KMS-11 (cell line): ENCODE measurements at regions not wholly inside any gene's neighbourhood (a gene's known extent, or its start where the extent isn't known, plus 50 kb on each side); places are given as distances from the start of the nearest gene placed in this dataset.

Experiments used
- H2AFZ ChIP-seq: fragments of 200-600 bp; sonication (generic); 2 replicates; pipeline ENCODE4 v1.6.1; 2016; ENCODE audit warnings: antibody characterized with exemption, mixed run types, low read depth
- H3K27ac ChIP-seq: fragments of 200-600 bp; sonication (generic); 2 replicates; pipeline ENCODE4 v1.6.1; 2016; ENCODE audit warnings: mild to moderate bottlenecking, mixed run types
- H3K27me3 ChIP-seq: fragments of 200-600 bp; sonication (generic); 2 replicates; pipeline ENCODE4 v1.6.1; 2017; ENCODE audit warnings: mild to moderate bottlenecking, low read depth, mixed run types, moderate library complexity; ENCODE audit not compliant: insufficient read depth
- H3K36me3 ChIP-seq: fragments of 200-600 bp; sonication (generic); 2 replicates; pipeline ENCODE4 v1.6.1; 2017; ENCODE audit warnings: mild to moderate bottlenecking, mixed run types; ENCODE audit not compliant: insufficient read depth
- H3K4me1 ChIP-seq: fragments of 200-600 bp; sonication (generic); 2 replicates; pipeline ENCODE4 v1.6.1; 2016; ENCODE audit warnings: mild to moderate bottlenecking, low read depth, mixed run types; ENCODE audit not compliant: poor library complexity, severe bottlenecking
- H3K4me2 ChIP-seq: fragments of 200-600 bp; sonication (generic); 2 replicates; pipeline ENCODE4 v1.7.0; 2016; ENCODE audit warnings: mild to moderate bottlenecking, mixed run types
- H3K4me3 ChIP-seq: fragments of 200-600 bp; sonication (generic); IDR thresholded peaks from 2 replicates; pipeline ENCODE4 v1.6.1; 2017; ENCODE audit warnings: low read depth, low read length, mixed read lengths; ENCODE audit not compliant: insufficient read depth
- H3K79me2 ChIP-seq: fragments of 200-600 bp; sonication (generic); 2 replicates; pipeline ENCODE4 v1.6.1; 2016; ENCODE audit warnings: low read depth, mixed run types; ENCODE audit not compliant: insufficient read depth
- H3K9ac ChIP-seq: fragments of 200-600 bp; sonication (generic); 2 replicates; pipeline ENCODE4 v1.6.1; 2016; ENCODE audit warnings: mild to moderate bottlenecking, mixed run types
- H4K20me1 ChIP-seq: fragments of 200-600 bp; sonication (generic); 2 replicates; pipeline ENCODE4 v1.6.1; 2016; ENCODE audit warnings: mild to moderate bottlenecking, mixed run types; ENCODE audit not compliant: insufficient read depth
- TF ChIP-seq, protein P1 (sequence below): fragments of 200-600 bp; sonication (generic); conservative IDR thresholded peaks from 2 replicates; pipeline ENCODE4 v1.6.1; 2017; ENCODE audit warnings: low read depth, mild to moderate bottlenecking, antibody characterized with exemption, low read length, moderate library complexity, mixed read lengths

DNA sequence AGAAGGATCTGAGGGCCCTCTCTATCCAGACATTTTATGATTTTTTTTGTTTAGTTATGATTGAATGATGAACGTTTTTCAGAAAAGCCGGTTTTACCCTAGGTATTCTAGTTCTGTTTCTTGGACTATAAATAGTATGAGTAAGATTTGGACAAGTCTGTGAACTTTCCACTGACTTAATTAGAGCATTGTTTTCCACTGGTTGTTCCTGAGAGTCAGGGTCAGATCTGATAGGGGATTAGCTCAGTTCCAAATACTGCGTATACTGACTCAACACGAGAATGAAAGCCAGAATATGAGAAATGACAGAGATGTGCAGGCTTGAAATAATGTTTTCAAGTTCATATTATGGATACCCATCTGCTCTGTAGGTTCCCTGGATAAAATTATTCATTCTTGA is 361.6 kb downstream of the AEBP2 start:
- Histone ChIP-seq H4K20me1 (no peaks in the 10 kb centered on the region), H3K4me2 (no peak overlapping the region), H3K27me3 (no peaks in the 10 kb centered on the region), H3K4me3 (no peak overlapping the region), H3K9ac (no peak overlapping the region), H3K27ac (no peak overlapping the region), H3K4me1 (no peaks in the 10 kb centered on the region), H3K79me2 (no peaks in the 10 kb centered on the region), H3K36me3 (no peaks in the 10 kb centered on the region), H2AFZ (no peak overlapping the region)
- TF ChIP-seq, protein P1, sequence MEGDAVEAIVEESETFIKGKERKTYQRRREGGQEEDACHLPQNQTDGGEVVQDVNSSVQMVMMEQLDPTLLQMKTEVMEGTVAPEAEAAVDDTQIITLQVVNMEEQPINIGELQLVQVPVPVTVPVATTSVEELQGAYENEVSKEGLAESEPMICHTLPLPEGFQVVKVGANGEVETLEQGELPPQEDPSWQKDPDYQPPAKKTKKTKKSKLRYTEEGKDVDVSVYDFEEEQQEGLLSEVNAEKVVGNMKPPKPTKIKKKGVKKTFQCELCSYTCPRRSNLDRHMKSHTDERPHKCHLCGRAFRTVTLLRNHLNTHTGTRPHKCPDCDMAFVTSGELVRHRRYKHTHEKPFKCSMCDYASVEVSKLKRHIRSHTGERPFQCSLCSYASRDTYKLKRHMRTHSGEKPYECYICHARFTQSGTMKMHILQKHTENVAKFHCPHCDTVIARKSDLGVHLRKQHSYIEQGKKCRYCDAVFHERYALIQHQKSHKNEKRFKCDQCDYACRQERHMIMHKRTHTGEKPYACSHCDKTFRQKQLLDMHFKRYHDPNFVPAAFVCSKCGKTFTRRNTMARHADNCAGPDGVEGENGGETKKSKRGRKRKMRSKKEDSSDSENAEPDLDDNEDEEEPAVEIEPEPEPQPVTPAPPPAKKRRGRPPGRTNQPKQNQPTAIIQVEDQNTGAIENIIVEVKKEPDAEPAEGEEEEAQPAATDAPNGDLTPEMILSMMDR: no peak

DNA sequence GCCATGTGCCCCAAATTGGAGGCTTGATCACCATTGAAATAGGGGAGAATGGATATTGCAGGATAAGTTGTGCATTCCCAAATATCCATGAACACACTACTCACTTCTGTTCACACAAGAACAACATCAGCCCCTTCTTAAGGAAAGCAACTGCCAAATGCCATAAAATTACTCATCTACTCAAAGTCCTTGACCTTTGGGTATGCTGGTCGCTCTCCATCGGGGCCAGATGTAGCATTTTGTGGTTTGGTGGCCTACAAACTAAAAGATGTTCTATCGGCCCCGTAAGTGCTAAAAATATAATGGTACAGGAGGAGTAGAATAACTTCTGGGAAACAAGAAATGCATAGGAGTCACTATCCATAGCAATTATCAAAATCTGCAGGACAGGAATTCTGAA is 362.6 kb downstream of the AEBP2 start:
- H3K4me3 ChIP-seq: no peak overlapping the region
- no peak overlapping the region for H3K4me2 ChIP-seq
- H3K79me2 ChIP-seq: no peaks in the 10 kb centered on the region
- H3K36me3 ChIP-seq: no peaks in the 10 kb centered on the region
- no peak overlapping the region for H3K9ac ChIP-seq
- H3K27ac ChIP-seq: no peak overlapping the region
- H3K4me1 ChIP-seq: no peaks in the 10 kb centered on the region
- no peaks in the 10 kb centered on the region for H4K20me1 ChIP-seq
- no peaks in the 10 kb centered on the region for H3K27me3 ChIP-seq
- no peak overlapping the region for H2AFZ ChIP-seq
- TF ChIP-seq, protein P1: no peak

DNA sequence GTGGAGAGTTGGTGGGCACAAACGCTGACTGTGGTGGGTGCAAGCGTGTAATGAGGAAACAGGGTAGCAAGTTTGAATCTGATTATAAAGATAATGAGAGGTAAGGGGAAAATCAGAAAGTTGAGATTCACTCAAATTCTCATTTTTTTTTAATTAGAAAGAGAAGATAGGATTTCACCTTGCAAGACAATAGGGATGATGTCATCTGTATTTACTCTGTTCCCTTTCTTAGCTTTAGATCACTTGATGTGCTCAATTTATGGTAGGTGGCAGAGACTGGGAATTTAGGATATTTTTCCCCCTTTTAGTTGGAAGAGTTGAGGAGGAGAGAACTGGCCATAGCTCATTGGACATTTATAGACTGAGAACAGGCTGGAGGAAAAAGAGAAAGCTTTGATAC is 363.6 kb downstream of the AEBP2 start:
- H3K4me1 ChIP-seq: no peaks in the 10 kb centered on the region
- no peaks in the 10 kb centered on the region for H3K36me3 ChIP-seq
- no peaks in the 10 kb centered on the region for H4K20me1 ChIP-seq
- no peak overlapping the region for H3K27ac ChIP-seq
- no peak overlapping the region for H3K4me3 ChIP-seq
- TF ChIP-seq, protein P1: no peak
- H3K9ac ChIP-seq: no peak overlapping the region
- no peaks in the 10 kb centered on the region for H3K79me2 ChIP-seq
- no peaks in the 10 kb centered on the region for H3K27me3 ChIP-seq
- no peak overlapping the region for H3K4me2 ChIP-seq
- H2AFZ ChIP-seq: no peak overlapping the region

DNA sequence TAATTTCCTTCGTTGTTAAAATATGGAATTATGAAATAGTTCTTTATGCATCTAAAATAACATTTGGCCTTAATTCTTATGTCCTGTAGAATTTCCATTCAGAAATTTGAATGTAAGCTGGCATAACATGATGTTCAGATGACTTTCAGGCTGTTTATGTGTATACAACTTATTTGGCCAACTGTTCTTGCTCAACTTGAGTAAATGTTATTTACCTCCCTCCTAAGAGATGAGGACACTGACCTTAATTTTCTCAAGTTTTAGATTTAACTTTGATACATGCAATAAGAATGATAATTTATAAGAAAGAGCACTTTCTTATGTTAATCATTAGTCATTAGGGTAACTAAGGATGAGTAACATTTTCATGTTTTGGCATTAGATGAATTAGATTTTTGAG is 365.4 kb downstream of the AEBP2 start:
- Histone ChIP-seq H2AFZ (no peak overlapping the region), H3K4me1 (no peaks in the 10 kb centered on the region), H3K27ac (no peak overlapping the region), H3K9ac (no peak overlapping the region), H3K36me3 (no peaks in the 10 kb centered on the region), H3K79me2 (no peaks in the 10 kb centered on the region), H3K27me3 (no peaks in the 10 kb centered on the region), H3K4me2 (no peak overlapping the region), H3K4me3 (no peak overlapping the region), H4K20me1 (no peaks in the 10 kb centered on the region)
- TF ChIP-seq, protein P1: no peak

DNA sequence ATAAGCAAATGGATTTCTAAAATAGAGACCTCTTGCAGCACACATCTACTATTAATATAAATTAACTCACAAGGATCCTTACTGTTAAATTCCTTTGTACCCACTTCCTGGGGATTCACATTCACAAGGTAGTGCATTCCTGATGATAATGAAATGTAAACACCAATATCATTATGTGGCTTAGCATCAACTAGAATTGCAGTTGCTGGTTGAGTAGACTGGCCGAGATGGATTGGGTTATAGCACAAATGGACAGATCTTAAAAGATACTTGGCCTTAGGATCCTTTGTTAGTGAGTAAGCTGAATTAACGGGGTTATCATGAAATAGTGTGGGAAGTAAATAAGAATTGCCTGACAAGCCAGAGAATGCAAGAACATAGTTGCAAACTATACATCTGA is 369.1 kb downstream of the AEBP2 start:
- Histone ChIP-seq H3K79me2 (no peaks in the 10 kb centered on the region), H3K9ac (no peak overlapping the region), H3K4me2 (no peak overlapping the region), H2AFZ (no peak overlapping the region), H3K4me3 (no peak overlapping the region), H3K36me3 (no peaks in the 10 kb centered on the region), H3K4me1 (no peaks in the 10 kb centered on the region), H3K27me3 (no peaks in the 10 kb centered on the region), H4K20me1 (no peaks in the 10 kb centered on the region), H3K27ac (no peak overlapping the region)
- TF ChIP-seq, protein P1: no peak
